SK-N-SH (cell line): ENCODE measurements at regions not wholly inside any gene's neighbourhood (a gene's known extent, or its start where the extent isn't known, plus 50 kb on each side); places are given as distances from the start of the nearest gene placed in this dataset.

ENCODE experiments used
- EZH2phosphoT487 ChIP-seq: fragments of 200-600 bp; sonication (generic); IDR thresholded peaks from 2 replicates; pipeline ENCODE4 v1.6.1; 2017; ENCODE audit warnings: low read depth, mixed run types, mild to moderate bottlenecking, antibody characterized with exemption, moderate library complexity, borderline replicate concordance
- FOXJ3 ChIP-seq: sonication (generic); formaldehyde crosslinking; IDR thresholded peaks from 2 replicates; pipeline ENCODE4 v1.5.1; 2020; ENCODE audit warnings: mild to moderate bottlenecking, missing genetic modification reagents
- GATA2 ChIP-seq: sonication (generic); formaldehyde crosslinking; IDR thresholded peaks from 2 replicates; pipeline ENCODE4 v1.5.0; 2020; ENCODE audit warnings: mild to moderate bottlenecking, missing genetic modification reagents
- JUND ChIP-seq: IDR thresholded peaks from 2 replicates; pipeline ENCODE4 v1.4.0; 2012
- RFX5 ChIP-seq: IDR thresholded peaks from 2 replicates; pipeline ENCODE4 v1.6.1; 2012; ENCODE audit warnings: mild to moderate bottlenecking, improper control_type of control experiment, low read length
- RXRA ChIP-seq: IDR thresholded peaks from 2 replicates; pipeline ENCODE4 v1.4.0; 2012; ENCODE audit warnings: low read depth, mild to moderate bottlenecking, borderline replicate concordance
- SIN3A ChIP-seq: IDR thresholded peaks from 2 replicates; pipeline ENCODE4 v1.6.1; 2012; ENCODE audit warnings: low read depth, mild to moderate bottlenecking, low read length, moderate library complexity, borderline replicate concordance
- USF2 ChIP-seq: fragments of 150-350 bp; IDR thresholded peaks from 2 replicates; pipeline ENCODE4 v1.6.1; 2017; ENCODE audit warnings: antibody characterized with exemption, low read length, low read depth, borderline replicate concordance
- TF ChIP-seq, protein P1 (sequence below): fragments of 200-600 bp; sonication (generic); IDR thresholded peaks from 2 replicates; pipeline ENCODE4 v1.6.1; 2017; ENCODE audit warnings: antibody characterized with exemption, mild to moderate bottlenecking, moderate library complexity
- TF ChIP-seq, protein P2 (sequence below): IDR thresholded peaks from 2 replicates; pipeline ENCODE4 v1.4.0; 2012; ENCODE audit warnings: low read depth

DNA sequence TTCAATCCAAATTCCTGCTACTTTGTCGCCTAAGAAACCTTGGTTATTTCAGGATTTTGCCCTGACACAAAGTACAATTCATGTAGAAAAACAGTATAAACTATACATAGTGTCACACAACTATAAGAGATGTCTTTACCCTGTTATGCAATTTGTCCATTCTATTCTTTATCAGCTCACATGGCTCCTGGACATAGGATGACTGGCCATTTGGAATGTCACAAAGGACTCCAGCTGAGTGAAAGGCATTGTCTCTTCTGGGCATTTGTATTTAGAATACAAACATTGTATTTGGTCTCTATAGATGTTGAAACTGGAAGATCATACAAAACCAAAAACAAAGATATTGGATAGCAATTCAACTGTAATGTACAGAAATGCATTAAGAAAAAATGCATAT is 944.6 kb upstream of the LRRTM1 start:
- TF ChIP-seq, protein P1, sequence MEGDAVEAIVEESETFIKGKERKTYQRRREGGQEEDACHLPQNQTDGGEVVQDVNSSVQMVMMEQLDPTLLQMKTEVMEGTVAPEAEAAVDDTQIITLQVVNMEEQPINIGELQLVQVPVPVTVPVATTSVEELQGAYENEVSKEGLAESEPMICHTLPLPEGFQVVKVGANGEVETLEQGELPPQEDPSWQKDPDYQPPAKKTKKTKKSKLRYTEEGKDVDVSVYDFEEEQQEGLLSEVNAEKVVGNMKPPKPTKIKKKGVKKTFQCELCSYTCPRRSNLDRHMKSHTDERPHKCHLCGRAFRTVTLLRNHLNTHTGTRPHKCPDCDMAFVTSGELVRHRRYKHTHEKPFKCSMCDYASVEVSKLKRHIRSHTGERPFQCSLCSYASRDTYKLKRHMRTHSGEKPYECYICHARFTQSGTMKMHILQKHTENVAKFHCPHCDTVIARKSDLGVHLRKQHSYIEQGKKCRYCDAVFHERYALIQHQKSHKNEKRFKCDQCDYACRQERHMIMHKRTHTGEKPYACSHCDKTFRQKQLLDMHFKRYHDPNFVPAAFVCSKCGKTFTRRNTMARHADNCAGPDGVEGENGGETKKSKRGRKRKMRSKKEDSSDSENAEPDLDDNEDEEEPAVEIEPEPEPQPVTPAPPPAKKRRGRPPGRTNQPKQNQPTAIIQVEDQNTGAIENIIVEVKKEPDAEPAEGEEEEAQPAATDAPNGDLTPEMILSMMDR: no peak
- TF ChIP-seq, protein P2, sequence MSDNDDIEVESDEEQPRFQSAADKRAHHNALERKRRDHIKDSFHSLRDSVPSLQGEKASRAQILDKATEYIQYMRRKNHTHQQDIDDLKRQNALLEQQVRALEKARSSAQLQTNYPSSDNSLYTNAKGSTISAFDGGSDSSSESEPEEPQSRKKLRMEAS: no peak
- no peak for TF ChIP-seq USF2
- TF ChIP-seq GATA2 (CRISPR knock-in tag): no peak
- no peak for TF ChIP-seq EZH2phosphoT487
- TF ChIP-seq SIN3A: no peak
- TF ChIP-seq RXRA: no peak
- no peak for TF ChIP-seq RFX5
- no peak for TF ChIP-seq FOXJ3 (CRISPR knock-in tag)
- no peak for TF ChIP-seq JUND
